ENCODE measurements at regions not wholly inside any gene's neighbourhood (a gene's known extent, or its start where the extent isn't known, plus 50 kb on each side); places are given as distances from the start of the nearest gene placed in this dataset.

- no peaks in the 10 kb centered on the region for H3K36me3 ChIP-seq (ENCODE audit: insufficient read depth, low read length)
- H3K9me2 ChIP-seq (replicated peaks; ENCODE audit: insufficient read depth, low read length): no peaks in the 10 kb centered on the region
- DNase-seq: no peak
- H3K9me3 ChIP-seq (ENCODE audit: low read length): no peaks in the 10 kb centered on the region
- no peak overlapping the region for H3K27ac ChIP-seq (ENCODE audit: low read length)
- no peaks in the 10 kb centered on the region for H3K4me1 ChIP-seq (ENCODE audit: low read length)
- no peaks in the 10 kb centered on the region for H3K79me2 ChIP-seq (ENCODE audit: low read length)
- no peaks in the 10 kb centered on the region for H4K20me1 ChIP-seq (ENCODE audit: insufficient read depth, low read depth, low read length)
- H3K4me2 ChIP-seq (ENCODE audit: low read depth, low read length, poor library complexity, severe bottlenecking): no peak overlapping the region
- no peaks in the 10 kb centered on the region for H3K27me3 ChIP-seq (ENCODE audit: low read length)
- H3K9ac ChIP-seq (ENCODE audit: low read length): no peak overlapping the region
- no peak overlapping the region for H3K4me3 ChIP-seq (ENCODE audit: low read length)
- no peak overlapping the region for H2AFZ ChIP-seq (ENCODE audit: low read length)
Measured at GRCh38 chr1:29523136-29523535, 286.8 kb downstream of the PTPRU start.

GRCh38 chr1:29521811-29522580 lies 285.7 kb downstream of the PTPRU start:
- Histone ChIP-seq H3K4me3 (ENCODE audit: low read length) (no peak overlapping the region), H3K79me2 (ENCODE audit: low read length) (no peaks in the 10 kb centered on the region), H4K20me1 (ENCODE audit: insufficient read depth, low read depth, low read length) (no peaks in the 10 kb centered on the region), H3K4me1 (ENCODE audit: low read length) (no peaks in the 10 kb centered on the region), H3K27ac (ENCODE audit: low read length) (no peak overlapping the region), H3K27me3 (ENCODE audit: low read length) (no peaks in the 10 kb centered on the region), H3K36me3 (ENCODE audit: insufficient read depth, low read length) (no peaks in the 10 kb centered on the region), H3K9ac (ENCODE audit: low read length) (no peak overlapping the region), H2AFZ (ENCODE audit: low read length) (no peak overlapping the region), H3K9me2 (replicated peaks; ENCODE audit: insufficient read depth, low read length) (no peaks in the 10 kb centered on the region), H3K4me2 (ENCODE audit: low read depth, low read length, poor library complexity, severe bottlenecking) (no peak overlapping the region), H3K9me3 (ENCODE audit: low read length) (no peaks in the 10 kb centered on the region)
- DNase-seq: no peak

DNA sequence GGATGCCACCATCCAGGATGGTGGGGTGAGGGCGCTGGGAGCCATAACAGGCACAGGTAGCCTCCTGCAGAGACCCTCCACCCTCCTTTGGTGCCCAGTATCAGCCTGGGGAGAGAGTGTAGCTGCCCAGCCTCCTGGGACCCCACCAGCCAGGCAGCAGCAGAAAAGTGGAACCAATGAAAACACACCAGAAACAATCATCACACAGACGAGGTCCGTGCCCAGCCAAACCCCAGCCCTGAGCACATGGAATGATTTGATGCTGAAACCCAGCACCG lies 285.1 kb downstream of the PTPRU start:
- Histone ChIP-seq H2AFZ (ENCODE audit: low read length) (no peak overlapping the region), H3K27ac (ENCODE audit: low read length) (no peak overlapping the region), H3K79me2 (ENCODE audit: low read length) (no peaks in the 10 kb centered on the region), H3K4me1 (ENCODE audit: low read length) (no peaks in the 10 kb centered on the region), H3K4me2 (ENCODE audit: low read depth, low read length, poor library complexity, severe bottlenecking) (no peak overlapping the region), H4K20me1 (ENCODE audit: insufficient read depth, low read depth, low read length) (no peaks in the 10 kb centered on the region), H3K9me2 (replicated peaks; ENCODE audit: insufficient read depth, low read length) (no peaks in the 10 kb centered on the region), H3K4me3 (ENCODE audit: low read length) (no peak overlapping the region), H3K27me3 (ENCODE audit: low read length) (no peaks in the 10 kb centered on the region), H3K9me3 (ENCODE audit: low read length) (no peaks in the 10 kb centered on the region), H3K9ac (ENCODE audit: low read length) (no peak overlapping the region), H3K36me3 (ENCODE audit: insufficient read depth, low read length) (no peaks in the 10 kb centered on the region)
- DNase-seq: no peak

DNA sequence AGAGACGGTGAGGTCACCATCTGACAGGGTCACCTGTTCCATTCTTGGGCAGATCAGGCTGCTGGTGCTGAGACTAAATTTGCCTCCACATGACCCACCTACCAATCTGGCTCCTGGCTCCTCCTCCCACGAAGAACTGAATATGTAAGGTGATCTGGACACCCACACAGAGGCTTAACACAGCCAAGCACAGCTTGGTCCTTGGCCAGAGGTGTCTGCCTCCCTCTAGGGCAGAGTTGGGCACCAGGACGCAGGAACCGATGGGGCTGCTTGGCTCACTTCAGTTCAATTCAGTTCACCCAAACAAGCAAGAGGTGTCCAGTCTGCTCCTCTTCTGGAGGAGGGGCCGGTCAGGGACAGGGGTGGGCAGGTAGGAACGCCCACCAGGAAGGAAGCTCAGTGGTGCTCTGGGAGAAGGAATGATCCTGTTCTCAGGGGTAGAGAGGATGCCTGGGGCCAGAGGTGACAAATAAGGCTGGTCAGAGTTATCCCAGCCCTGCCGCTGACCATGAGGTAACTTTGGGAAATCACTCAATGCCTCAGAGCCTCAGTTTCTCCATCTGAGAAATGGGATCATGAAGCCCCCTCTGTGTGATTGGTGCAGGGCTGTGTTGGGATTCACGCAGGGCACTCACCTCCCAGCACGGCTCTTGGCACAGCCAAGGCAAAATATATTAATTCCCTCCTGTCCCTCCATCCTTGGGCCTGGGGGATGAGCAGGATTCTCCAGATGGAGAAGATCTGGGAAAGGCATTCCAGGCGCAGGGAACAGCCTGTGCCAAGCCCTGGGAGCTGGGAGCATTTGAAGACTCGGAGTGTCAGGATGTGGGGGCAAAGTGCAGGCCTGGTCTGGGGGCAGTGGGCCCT lies 284.5 kb downstream of the PTPRU start:
- H3K4me2 ChIP-seq (ENCODE audit: low read depth, low read length, poor library complexity, severe bottlenecking): no peak overlapping the region
- H3K4me1 ChIP-seq (ENCODE audit: low read length): no peaks in the 10 kb centered on the region
- H3K4me3 ChIP-seq (ENCODE audit: low read length): no peak overlapping the region
- no peak overlapping the region for H3K9ac ChIP-seq (ENCODE audit: low read length)
- H3K9me3 ChIP-seq (ENCODE audit: low read length): no peaks in the 10 kb centered on the region
- no peaks in the 10 kb centered on the region for H3K36me3 ChIP-seq (ENCODE audit: insufficient read depth, low read length)
- no peak for DNase-seq
- no peak overlapping the region for H2AFZ ChIP-seq (ENCODE audit: low read length)
- H3K9me2 ChIP-seq (replicated peaks; ENCODE audit: insufficient read depth, low read length): no peaks in the 10 kb centered on the region
- no peaks in the 10 kb centered on the region for H4K20me1 ChIP-seq (ENCODE audit: insufficient read depth, low read depth, low read length)
- no peaks in the 10 kb centered on the region for H3K27me3 ChIP-seq (ENCODE audit: low read length)
- no peaks in the 10 kb centered on the region for H3K79me2 ChIP-seq (ENCODE audit: low read length)
- no peak overlapping the region for H3K27ac ChIP-seq (ENCODE audit: low read length)

GRCh38 chr1:29519788-29520110 lies 283.4 kb downstream of the PTPRU start:
- no peak overlapping the region for H3K9ac ChIP-seq (ENCODE audit: low read length)
- DNase-seq: no peak
- no peaks in the 10 kb centered on the region for H3K9me2 ChIP-seq (replicated peaks; ENCODE audit: insufficient read depth, low read length)
- H3K4me1 ChIP-seq (ENCODE audit: low read length): no peaks in the 10 kb centered on the region
- H3K36me3 ChIP-seq (ENCODE audit: insufficient read depth, low read length): no peaks in the 10 kb centered on the region
- H3K27me3 ChIP-seq (ENCODE audit: low read length): no peaks in the 10 kb centered on the region
- no peaks in the 10 kb centered on the region for H3K79me2 ChIP-seq (ENCODE audit: low read length)
- no peak overlapping the region for H3K4me3 ChIP-seq (ENCODE audit: low read length)
- H3K9me3 ChIP-seq (ENCODE audit: low read length): no peaks in the 10 kb centered on the region
- H3K27ac ChIP-seq (ENCODE audit: low read length): no peak overlapping the region
- H4K20me1 ChIP-seq (ENCODE audit: insufficient read depth, low read depth, low read length): no peaks in the 10 kb centered on the region
- H3K4me2 ChIP-seq (ENCODE audit: low read depth, low read length, poor library complexity, severe bottlenecking): no peak overlapping the region
- no peak overlapping the region for H2AFZ ChIP-seq (ENCODE audit: low read length)

DNA sequence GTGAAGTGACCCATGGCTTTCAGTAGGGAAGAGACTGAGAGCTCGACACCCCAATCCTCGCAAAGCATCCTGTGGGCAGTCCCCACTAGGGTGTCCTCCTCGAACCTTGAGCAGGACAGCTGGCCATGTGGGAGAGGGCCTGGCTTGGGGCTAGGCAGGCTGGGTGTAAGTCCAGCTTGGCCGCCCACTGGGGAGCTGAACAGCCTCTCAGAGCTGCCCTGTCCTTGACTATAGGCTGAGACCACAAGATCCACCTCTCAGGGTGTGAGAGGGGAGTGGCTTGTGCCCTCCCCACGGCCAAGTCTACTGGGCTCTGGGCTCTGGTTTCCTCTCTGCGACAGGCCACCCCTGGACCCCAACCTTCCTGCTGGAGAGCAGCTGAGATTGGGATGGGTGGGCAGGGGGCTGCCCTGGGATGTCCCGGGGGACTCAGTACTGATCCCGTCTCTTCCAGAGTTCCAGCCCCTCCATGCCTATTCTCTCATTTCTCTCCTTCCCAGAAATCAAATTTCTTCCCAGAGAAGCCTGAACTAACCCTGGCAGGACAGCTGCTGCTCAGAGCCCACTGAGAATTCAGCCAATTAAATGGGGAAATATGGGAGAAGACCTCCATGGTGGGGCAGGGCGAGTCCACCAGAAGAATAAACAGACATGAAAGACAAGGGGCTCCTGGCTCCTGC lies 282.9 kb downstream of the PTPRU start:
- Histone ChIP-seq H3K79me2 (ENCODE audit: low read length) (no peaks in the 10 kb centered on the region), H3K4me1 (ENCODE audit: low read length) (no peaks in the 10 kb centered on the region), H3K4me3 (ENCODE audit: low read length) (no peak overlapping the region), H3K36me3 (ENCODE audit: insufficient read depth, low read length) (no peaks in the 10 kb centered on the region), H3K27ac (ENCODE audit: low read length) (no peak overlapping the region), H2AFZ (ENCODE audit: low read length) (no peak overlapping the region), H3K4me2 (ENCODE audit: low read depth, low read length, poor library complexity, severe bottlenecking) (no peak overlapping the region), H3K9me3 (ENCODE audit: low read length) (no peaks in the 10 kb centered on the region), H3K9me2 (replicated peaks; ENCODE audit: insufficient read depth, low read length) (no peaks in the 10 kb centered on the region), H3K9ac (ENCODE audit: low read length) (no peak overlapping the region), H4K20me1 (ENCODE audit: insufficient read depth, low read depth, low read length) (no peaks in the 10 kb centered on the region), H3K27me3 (ENCODE audit: low read length) (no peaks in the 10 kb centered on the region)
- DNase-seq: no peak

DNA sequence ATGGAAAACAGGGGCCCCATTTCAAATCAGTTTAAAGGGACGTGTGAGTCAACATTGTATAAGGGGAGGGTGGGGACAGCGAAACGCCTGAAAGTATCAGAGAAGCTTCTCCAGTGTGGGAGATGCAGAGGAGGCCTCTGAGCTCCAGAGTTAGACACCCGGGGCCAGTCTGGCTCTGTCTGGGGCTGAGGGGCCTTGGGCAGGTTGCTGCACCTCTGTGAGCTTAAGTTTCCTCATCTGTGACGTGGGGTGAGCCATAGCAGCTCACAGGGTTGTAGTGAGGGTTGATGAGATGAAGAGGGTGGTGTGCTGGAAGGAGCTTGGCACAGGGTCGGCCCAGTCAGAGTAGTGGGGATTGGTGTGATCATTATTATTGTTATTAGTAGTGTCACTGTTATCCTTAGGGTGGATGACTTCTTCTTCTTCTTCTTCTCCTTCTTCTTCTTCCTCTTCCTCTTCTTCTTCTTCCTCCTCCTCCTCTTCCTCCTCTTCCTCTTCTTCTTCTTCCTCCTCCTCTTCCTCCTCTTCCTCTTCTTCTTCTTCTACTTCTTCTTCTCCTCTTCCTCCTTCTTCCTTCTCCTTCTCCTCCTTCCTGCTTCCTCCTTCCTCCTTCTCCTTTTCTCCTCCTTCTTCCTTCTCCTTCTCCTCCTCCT lies 282.0 kb downstream of the PTPRU start:
- Histone ChIP-seq H3K27me3 (ENCODE audit: low read length) (no peaks in the 10 kb centered on the region), H3K9ac (ENCODE audit: low read length) (no peak overlapping the region), H3K9me2 (replicated peaks; ENCODE audit: insufficient read depth, low read length) (no peaks in the 10 kb centered on the region), H3K4me2 (ENCODE audit: low read depth, low read length, poor library complexity, severe bottlenecking) (no peak overlapping the region), H3K27ac (ENCODE audit: low read length) (no peak overlapping the region), H3K9me3 (ENCODE audit: low read length) (no peaks in the 10 kb centered on the region), H2AFZ (ENCODE audit: low read length) (no peak overlapping the region), H4K20me1 (ENCODE audit: insufficient read depth, low read depth, low read length) (no peaks in the 10 kb centered on the region), H3K79me2 (ENCODE audit: low read length) (no peaks in the 10 kb centered on the region), H3K4me1 (ENCODE audit: low read length) (no peaks in the 10 kb centered on the region), H3K36me3 (ENCODE audit: insufficient read depth, low read length) (no peaks in the 10 kb centered on the region), H3K4me3 (ENCODE audit: low read length) (no peak overlapping the region)
- DNase-seq: no peak
